Neutrophil (primary cell): ENCODE measurements at regions not wholly inside any gene's neighbourhood (a gene's known extent, or its start where the extent isn't known, plus 50 kb on each side); places are given as distances from the start of the nearest gene placed in this dataset.

ENCODE experiments used
- H3K27ac ChIP-seq: fragments of 200-600 bp; sonication (generic); 2 replicates; pipeline ENCODE4 v1.5.1; 2016; ENCODE audit warnings: mild to moderate bottlenecking, moderate library complexity
- H3K27me3 ChIP-seq: fragments of 200-600 bp; sonication (generic); 2 replicates; pipeline ENCODE4 v1.6.0; 2016; ENCODE audit warnings: mild to moderate bottlenecking
- H3K36me3 ChIP-seq: fragments of 200-600 bp; sonication (generic); 2 replicates; pipeline ENCODE4 v1.5.1; 2017
- H3K4me1 ChIP-seq, 2 experiments: fragments of 200-600 bp in 1 of 2; sonication (generic) in 1 of 2; 1 replicate in 1 of 2; 2 replicates in 1 of 2; pipeline versions ENCODE4 v1.5.1 to v1.6.1; 2013 to 2016; ENCODE audit warnings: low read depth in 1 of 2, low read length in 1 of 2, mild to moderate bottlenecking in 1 of 2, moderate library complexity in 1 of 2; ENCODE audit not compliant: control insufficient read depth in 1 of 2, insufficient read depth in 1 of 2
- H3K4me3 ChIP-seq, 2 experiments: fragments of 200-600 bp in 1 of 2; sonication (generic) in 1 of 2; 1 replicate in 1 of 2; 2 replicates in 1 of 2; pipeline ENCODE4 v1.5.1; 2013 to 2016; ENCODE audit warnings: low read depth in 1 of 2, low read length in 1 of 2, mild to moderate bottlenecking in 1 of 2, moderate library complexity in 1 of 2
- H3K9me3 ChIP-seq: fragments of 200-600 bp; sonication (generic); 2 replicates; pipeline ENCODE4 v1.5.1; 2016
- CTCF ChIP-seq: fragments of 200-600 bp; sonication (generic); IDR thresholded peaks from 2 replicates; pipeline ENCODE4 v1.5.1; 2016; ENCODE audit warnings: antibody characterized with exemption

- TF ChIP-seq CTCF, result no peak
- H3K27me3 ChIP-seq, result no peaks in the 10 kb centered on the region
- no peak overlapping the region for H3K4me3 ChIP-seq
- no peak overlapping the region for H3K27ac ChIP-seq
- H3K9me3 ChIP-seq, result no peaks in the 10 kb centered on the region
- no peaks in the 10 kb centered on the region for H3K36me3 ChIP-seq
- peaks cover 12 to 23% of the 10 kb centered on the region in 2 experiments for H3K4me1 ChIP-seq
Observed at GRCh38 chr6:144660561-144661115, 375.5 kb downstream of the UTRN start.

GRCh38 chr6:144661116-144661806 lies 376.1 kb downstream of the UTRN start:
- no peak overlapping the region for H3K4me3 ChIP-seq
- H3K4me1 ChIP-seq, result peaks cover 18 to 30% of the 10 kb centered on the region in 2 experiments
- no peaks in the 10 kb centered on the region for H3K36me3 ChIP-seq
- no peak for TF ChIP-seq CTCF
- no peak overlapping the region for H3K27ac ChIP-seq
- no peaks in the 10 kb centered on the region for H3K27me3 ChIP-seq
- no peaks in the 10 kb centered on the region for H3K9me3 ChIP-seq

GRCh38 chr6:144662812-144663365 lies 377.8 kb downstream of the UTRN start:
- TF ChIP-seq CTCF, result no peak
- Histone ChIP-seq H3K4me3 (no peak overlapping the region), H3K27me3 (no peaks in the 10 kb centered on the region), H3K9me3 (no peaks in the 10 kb centered on the region), H3K27ac (no peak overlapping the region), H3K4me1 (peaks cover 33 to 46% of the 10 kb centered on the region in 2 experiments), H3K36me3 (no peaks in the 10 kb centered on the region)

GRCh38 chr6:144664281-144664680 lies 379.1 kb downstream of the UTRN start:
- H3K36me3 ChIP-seq, result no peaks in the 10 kb centered on the region
- no peaks in the 10 kb centered on the region for H3K9me3 ChIP-seq
- H3K4me1 ChIP-seq, result peaks cover 30 to 46% of the 10 kb centered on the region in 2 experiments
- no peak overlapping the region for H3K27ac ChIP-seq
- H3K4me3 ChIP-seq, result no peak overlapping the region
- TF ChIP-seq CTCF, result no peak
- no peaks in the 10 kb centered on the region for H3K27me3 ChIP-seq

- H3K27ac ChIP-seq, result no peak overlapping the region
- no peak for TF ChIP-seq CTCF
- H3K4me1 ChIP-seq, result peaks cover 23 to 40% of the 10 kb centered on the region in 2 experiments
- no peaks in the 10 kb centered on the region for H3K9me3 ChIP-seq
- H3K36me3 ChIP-seq, result no peaks in the 10 kb centered on the region
- H3K4me3 ChIP-seq, result no peak overlapping the region
- no peaks in the 10 kb centered on the region for H3K27me3 ChIP-seq
Observed at GRCh38 chr6:144664947-144665346, 379.8 kb downstream of the UTRN start.
